ENCODE measurements at regions not wholly inside any gene's neighbourhood (a gene's known extent, or its start where the extent isn't known, plus 50 kb on each side); places are given as distances from the start of the nearest gene placed in this dataset.

- TF ChIP-seq, protein P1, sequence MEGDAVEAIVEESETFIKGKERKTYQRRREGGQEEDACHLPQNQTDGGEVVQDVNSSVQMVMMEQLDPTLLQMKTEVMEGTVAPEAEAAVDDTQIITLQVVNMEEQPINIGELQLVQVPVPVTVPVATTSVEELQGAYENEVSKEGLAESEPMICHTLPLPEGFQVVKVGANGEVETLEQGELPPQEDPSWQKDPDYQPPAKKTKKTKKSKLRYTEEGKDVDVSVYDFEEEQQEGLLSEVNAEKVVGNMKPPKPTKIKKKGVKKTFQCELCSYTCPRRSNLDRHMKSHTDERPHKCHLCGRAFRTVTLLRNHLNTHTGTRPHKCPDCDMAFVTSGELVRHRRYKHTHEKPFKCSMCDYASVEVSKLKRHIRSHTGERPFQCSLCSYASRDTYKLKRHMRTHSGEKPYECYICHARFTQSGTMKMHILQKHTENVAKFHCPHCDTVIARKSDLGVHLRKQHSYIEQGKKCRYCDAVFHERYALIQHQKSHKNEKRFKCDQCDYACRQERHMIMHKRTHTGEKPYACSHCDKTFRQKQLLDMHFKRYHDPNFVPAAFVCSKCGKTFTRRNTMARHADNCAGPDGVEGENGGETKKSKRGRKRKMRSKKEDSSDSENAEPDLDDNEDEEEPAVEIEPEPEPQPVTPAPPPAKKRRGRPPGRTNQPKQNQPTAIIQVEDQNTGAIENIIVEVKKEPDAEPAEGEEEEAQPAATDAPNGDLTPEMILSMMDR (IDR thresholded peaks at IDR 0.05) = no peak
- TF ChIP-seq EP300 (IDR thresholded peaks at IDR 0.05) = no peak
Measured at GRCh38 chr18:51734576-51734975, 537.1 kb upstream of the MEX3C start.

All from ovary (tissue), 3 donors.